ENCODE measurements at regions not wholly inside any gene's neighbourhood (a gene's known extent, or its start where the extent isn't known, plus 50 kb on each side); places are given as distances from the start of the nearest gene placed in this dataset.

GRCh38 chr2:16268301-16269000, 328.1 kb downstream of the MYCN start:
- TF ChIP-seq, protein P1, sequence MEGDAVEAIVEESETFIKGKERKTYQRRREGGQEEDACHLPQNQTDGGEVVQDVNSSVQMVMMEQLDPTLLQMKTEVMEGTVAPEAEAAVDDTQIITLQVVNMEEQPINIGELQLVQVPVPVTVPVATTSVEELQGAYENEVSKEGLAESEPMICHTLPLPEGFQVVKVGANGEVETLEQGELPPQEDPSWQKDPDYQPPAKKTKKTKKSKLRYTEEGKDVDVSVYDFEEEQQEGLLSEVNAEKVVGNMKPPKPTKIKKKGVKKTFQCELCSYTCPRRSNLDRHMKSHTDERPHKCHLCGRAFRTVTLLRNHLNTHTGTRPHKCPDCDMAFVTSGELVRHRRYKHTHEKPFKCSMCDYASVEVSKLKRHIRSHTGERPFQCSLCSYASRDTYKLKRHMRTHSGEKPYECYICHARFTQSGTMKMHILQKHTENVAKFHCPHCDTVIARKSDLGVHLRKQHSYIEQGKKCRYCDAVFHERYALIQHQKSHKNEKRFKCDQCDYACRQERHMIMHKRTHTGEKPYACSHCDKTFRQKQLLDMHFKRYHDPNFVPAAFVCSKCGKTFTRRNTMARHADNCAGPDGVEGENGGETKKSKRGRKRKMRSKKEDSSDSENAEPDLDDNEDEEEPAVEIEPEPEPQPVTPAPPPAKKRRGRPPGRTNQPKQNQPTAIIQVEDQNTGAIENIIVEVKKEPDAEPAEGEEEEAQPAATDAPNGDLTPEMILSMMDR (IDR thresholded peaks at IDR 0.05; ENCODE audit: poor library complexity, severe bottlenecking): no peak
- TF ChIP-seq POLR2AphosphoS5 (IDR thresholded peaks at IDR 0.05) (no peak), EP300 (conservative IDR thresholded peaks at IDR 0.05; ENCODE audit: poor library complexity, severe bottlenecking) (no peak), SMC3 (conservative IDR thresholded peaks at IDR 0.05; ENCODE audit: poor library complexity) (no peak), EZH2 (IDR thresholded peaks at IDR 0.05; ENCODE audit: borderline replicate concordance, insufficient read depth, low read length, poor library complexity, severe bottlenecking) (no peak)
